ENCODE measurements at regions not wholly inside any gene's neighbourhood (a gene's known extent, or its start where the extent isn't known, plus 50 kb on each side); places are given as distances from the start of the nearest gene placed in this dataset.

GRCh38 chr13:84044805-84045204, 162.5 kb upstream of the SLITRK1 start:
- TF ChIP-seq ZNF512 (CRISPR knock-in tag; IDR thresholded peaks at IDR 0.05; ENCODE audit: borderline replicate concordance) (no peak), TEAD1 (CRISPR knock-in tag; IDR thresholded peaks at IDR 0.05) (no peak), JUN (CRISPR knock-in tag; IDR thresholded peaks at IDR 0.05) (no peak), KAT7 (CRISPR knock-in tag; IDR thresholded peaks at IDR 0.05; ENCODE audit: borderline replicate concordance) (no peak)
- TF ChIP-seq, protein P1, sequence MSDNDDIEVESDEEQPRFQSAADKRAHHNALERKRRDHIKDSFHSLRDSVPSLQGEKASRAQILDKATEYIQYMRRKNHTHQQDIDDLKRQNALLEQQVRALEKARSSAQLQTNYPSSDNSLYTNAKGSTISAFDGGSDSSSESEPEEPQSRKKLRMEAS (CRISPR knock-in tag; IDR thresholded peaks at IDR 0.05) = no peak
- TF ChIP-seq, protein P2, sequence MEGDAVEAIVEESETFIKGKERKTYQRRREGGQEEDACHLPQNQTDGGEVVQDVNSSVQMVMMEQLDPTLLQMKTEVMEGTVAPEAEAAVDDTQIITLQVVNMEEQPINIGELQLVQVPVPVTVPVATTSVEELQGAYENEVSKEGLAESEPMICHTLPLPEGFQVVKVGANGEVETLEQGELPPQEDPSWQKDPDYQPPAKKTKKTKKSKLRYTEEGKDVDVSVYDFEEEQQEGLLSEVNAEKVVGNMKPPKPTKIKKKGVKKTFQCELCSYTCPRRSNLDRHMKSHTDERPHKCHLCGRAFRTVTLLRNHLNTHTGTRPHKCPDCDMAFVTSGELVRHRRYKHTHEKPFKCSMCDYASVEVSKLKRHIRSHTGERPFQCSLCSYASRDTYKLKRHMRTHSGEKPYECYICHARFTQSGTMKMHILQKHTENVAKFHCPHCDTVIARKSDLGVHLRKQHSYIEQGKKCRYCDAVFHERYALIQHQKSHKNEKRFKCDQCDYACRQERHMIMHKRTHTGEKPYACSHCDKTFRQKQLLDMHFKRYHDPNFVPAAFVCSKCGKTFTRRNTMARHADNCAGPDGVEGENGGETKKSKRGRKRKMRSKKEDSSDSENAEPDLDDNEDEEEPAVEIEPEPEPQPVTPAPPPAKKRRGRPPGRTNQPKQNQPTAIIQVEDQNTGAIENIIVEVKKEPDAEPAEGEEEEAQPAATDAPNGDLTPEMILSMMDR (IDR thresholded peaks at IDR 0.05) = no peak
